ENCODE measurements at regions not wholly inside any gene's neighbourhood (a gene's known extent, or its start where the extent isn't known, plus 50 kb on each side); places are given as distances from the start of the nearest gene placed in this dataset.
"Not testable (repeated sequence)": the region's sequence is repeated elsewhere in the genome, so short reads cannot be mapped to it uniquely, and the experiment has no call there.

DNA sequence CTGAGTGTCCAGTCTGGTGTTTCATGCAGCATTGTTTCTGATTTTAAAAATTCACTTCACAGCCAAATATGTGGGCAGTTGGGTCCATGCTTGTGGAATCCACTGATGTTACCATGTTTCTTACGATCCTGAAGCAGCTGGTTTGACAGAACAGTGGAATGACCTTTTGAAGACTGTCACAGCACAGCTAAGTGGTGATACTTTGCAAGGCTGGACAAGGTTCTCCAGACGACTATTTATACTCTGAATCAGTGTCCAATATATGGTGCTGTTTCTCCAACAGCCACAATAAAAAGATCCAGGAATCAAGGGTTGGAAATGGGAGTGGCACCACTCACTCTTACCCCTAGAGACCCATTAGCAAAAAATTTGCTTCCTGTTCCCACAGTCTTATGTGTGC, 577.4 kb upstream of the RAB6C start:
- Histone ChIP-seq H3K27me3 (ENCODE audit: insufficient read depth, low read length) (no peaks in the 10 kb centered on the region), H3K9me3 (ENCODE audit: low read depth, low read length) (no peaks in the 10 kb centered on the region), H2AFZ (ENCODE audit: low read length) (no peak overlapping the region), H3K79me2 (ENCODE audit: insufficient read depth, low read length) (no peaks in the 10 kb centered on the region), H3K36me3 (ENCODE audit: insufficient read depth, low read length) (no peaks in the 10 kb centered on the region), H3K4me2 (ENCODE audit: insufficient read depth, low read length) (no peak overlapping the region), H3K4me1 (ENCODE audit: insufficient read depth, low read length) (no peaks in the 10 kb centered on the region), H4K20me1 (ENCODE audit: insufficient read depth, low read length) (no peaks in the 10 kb centered on the region), H3K27ac (ENCODE audit: low read depth, low read length) (no peak overlapping the region), H3K4me3 (ENCODE audit: insufficient read depth, low read length) (no peak overlapping the region)
- no peak for DNase-seq (ENCODE audit: insufficient read length, low spot score, missing footprints)
- no peak for TF ChIP-seq CTCF (IDR thresholded peaks at IDR 0.05; ENCODE audit: extremely low read depth, low read depth, low read length)

GRCh38 chr2:129404000-129404685, 575.3 kb upstream of the RAB6C start:
- H3K9me3 ChIP-seq (ENCODE audit: low read depth, low read length) = no peaks in the 10 kb centered on the region
- H3K4me2 ChIP-seq (ENCODE audit: insufficient read depth, low read length) = no peak overlapping the region
- no peaks in the 10 kb centered on the region for H4K20me1 ChIP-seq (ENCODE audit: insufficient read depth, low read length)
- no peak for DNase-seq (ENCODE audit: insufficient read length, low spot score, missing footprints)
- H3K79me2 ChIP-seq (ENCODE audit: insufficient read depth, low read length) = no peaks in the 10 kb centered on the region
- no peaks in the 10 kb centered on the region for H3K36me3 ChIP-seq (ENCODE audit: insufficient read depth, low read length)
- no peaks in the 10 kb centered on the region for H3K4me1 ChIP-seq (ENCODE audit: insufficient read depth, low read length)
- no peak for TF ChIP-seq CTCF (IDR thresholded peaks at IDR 0.05; ENCODE audit: extremely low read depth, low read depth, low read length)
- no peak overlapping the region for H3K27ac ChIP-seq (ENCODE audit: low read depth, low read length)
- H3K27me3 ChIP-seq (ENCODE audit: insufficient read depth, low read length) = no peaks in the 10 kb centered on the region
- H2AFZ ChIP-seq (ENCODE audit: low read length) = no peak overlapping the region
- no peak overlapping the region for H3K4me3 ChIP-seq (ENCODE audit: insufficient read depth, low read length)

DNA sequence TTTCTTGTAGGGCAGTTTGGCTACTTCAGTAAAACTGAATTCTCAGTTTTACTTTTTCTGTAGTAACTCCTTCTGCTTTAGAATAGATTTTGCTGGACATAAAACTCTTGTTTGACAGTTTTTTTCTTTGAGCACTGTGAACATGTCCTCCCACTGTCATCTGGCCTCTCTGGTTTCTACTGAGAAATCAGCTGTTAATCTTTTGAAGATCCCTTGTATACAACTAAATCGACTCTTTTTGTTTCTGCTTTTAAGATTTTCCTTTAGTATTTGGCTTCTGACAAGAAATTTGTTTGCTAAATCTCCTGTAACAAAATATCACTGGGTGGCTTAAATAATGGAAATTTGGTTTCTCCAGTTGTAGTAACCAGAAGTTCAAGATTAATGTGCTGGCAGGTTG, 570.9 kb upstream of the RAB6C start:
- no peaks in the 10 kb centered on the region for H3K27me3 ChIP-seq (ENCODE audit: insufficient read depth, low read length)
- no peak overlapping the region for H2AFZ ChIP-seq (ENCODE audit: low read length)
- H4K20me1 ChIP-seq (ENCODE audit: insufficient read depth, low read length) = no peaks in the 10 kb centered on the region
- TF ChIP-seq CTCF (IDR thresholded peaks at IDR 0.05; ENCODE audit: extremely low read depth, low read depth, low read length) = no peak
- no peak overlapping the region for H3K4me3 ChIP-seq (ENCODE audit: insufficient read depth, low read length)
- H3K4me1 ChIP-seq (ENCODE audit: insufficient read depth, low read length) = no peaks in the 10 kb centered on the region
- no peaks in the 10 kb centered on the region for H3K9me3 ChIP-seq (ENCODE audit: low read depth, low read length)
- H3K4me2 ChIP-seq (ENCODE audit: insufficient read depth, low read length) = no peak overlapping the region
- H3K79me2 ChIP-seq (ENCODE audit: insufficient read depth, low read length) = no peaks in the 10 kb centered on the region
- H3K36me3 ChIP-seq (ENCODE audit: insufficient read depth, low read length) = no peaks in the 10 kb centered on the region
- no peak for DNase-seq (ENCODE audit: insufficient read length, low spot score, missing footprints)
- no peak overlapping the region for H3K27ac ChIP-seq (ENCODE audit: low read depth, low read length)

DNA sequence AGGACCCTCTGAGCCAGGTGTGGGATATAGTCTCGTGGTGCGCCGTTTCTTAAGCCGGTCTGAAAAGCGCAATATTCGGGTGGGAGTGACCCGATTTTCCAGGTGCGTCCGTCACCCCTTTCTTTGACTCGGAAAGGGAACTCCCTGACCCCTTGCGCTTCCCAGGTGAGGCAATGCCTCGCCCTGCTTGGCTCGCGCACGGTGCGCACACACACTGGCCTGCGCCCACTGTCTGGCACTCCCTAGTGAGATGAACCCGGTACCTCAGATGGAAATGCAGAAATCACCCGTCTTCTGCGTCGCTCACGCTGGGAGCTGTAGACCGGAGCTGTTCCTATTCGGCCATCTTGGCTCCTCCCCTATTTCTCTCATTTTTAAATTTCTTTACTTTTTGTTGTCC, 562.4 kb upstream of the RAB6C start:
- DNase-seq (ENCODE audit: insufficient read length, low spot score, missing footprints); H2AFZ ChIP-seq (ENCODE audit: low read length); H3K4me2 ChIP-seq (ENCODE audit: insufficient read depth, low read length); H3K9me3 ChIP-seq (ENCODE audit: low read depth, low read length); H3K27ac ChIP-seq (ENCODE audit: low read depth, low read length); H3K27me3 ChIP-seq (ENCODE audit: insufficient read depth, low read length); H3K79me2 ChIP-seq (ENCODE audit: insufficient read depth, low read length); H3K4me3 ChIP-seq (ENCODE audit: insufficient read depth, low read length); H4K20me1 ChIP-seq (ENCODE audit: insufficient read depth, low read length); H3K4me1 ChIP-seq (ENCODE audit: insufficient read depth, low read length); H3K36me3 ChIP-seq (ENCODE audit: insufficient read depth, low read length): not testable (repeated sequence)
